GM19452 (cell line): ENCODE measurements at regions not wholly inside any gene's neighbourhood (a gene's known extent, or its start where the extent isn't known, plus 50 kb on each side); places are given as distances from the start of the nearest gene placed in this dataset.

Source experiments
- ATAC-seq: cut with Tn5 transposase; IDR thresholded peaks from one replicate; pipeline ENCODE4 v1.9.1; 2021; ENCODE audit not compliant: unreplicated experiment

- ATAC-seq, result no peak
Measured at GRCh38 chr2:67462738-67463496, 65.8 kb downstream of the ETAA1 start.

- no peak for ATAC-seq
Measured at GRCh38 chr2:67463810-67464209, 66.7 kb downstream of the ETAA1 start.

- no peak for ATAC-seq
Measured at GRCh38 chr2:67465623-67466022, 68.5 kb downstream of the ETAA1 start.

- no peak for ATAC-seq
Measured at GRCh38 chr2:67466734-67467133, 69.6 kb downstream of the ETAA1 start.

GRCh38 chr2:67471681-67472080 is 74.5 kb downstream of the ETAA1 start:
- ATAC-seq, result no peak

- no peak for ATAC-seq
Measured at GRCh38 chr2:67476809-67477790, 80.0 kb downstream of the ETAA1 start.

GRCh38 chr2:67479261-67479660 is 82.1 kb downstream of the ETAA1 start:
- no peak for ATAC-seq

- no peak for ATAC-seq
Measured at GRCh38 chr2:67485431-67485830, 88.3 kb downstream of the ETAA1 start.

- no peak for ATAC-seq
Measured at GRCh38 chr2:67486041-67486796, 89.1 kb downstream of the ETAA1 start.

GRCh38 chr2:67487993-67488392 is 90.9 kb downstream of the ETAA1 start:
- no peak for ATAC-seq

- no peak for ATAC-seq
Measured at GRCh38 chr2:67489396-67489795, 92.3 kb downstream of the ETAA1 start.

GRCh38 chr2:67498931-67499330 is 101.8 kb downstream of the ETAA1 start:
- ATAC-seq, result no peak

- ATAC-seq, result no peak
Measured at GRCh38 chr2:67499989-67500388, 102.9 kb downstream of the ETAA1 start.

- no peak for ATAC-seq
Measured at GRCh38 chr2:67500541-67500940, 103.4 kb downstream of the ETAA1 start.

- ATAC-seq, result no peak
Measured at GRCh38 chr2:67502346-67503065, 105.4 kb downstream of the ETAA1 start.

- ATAC-seq, result no peak
Measured at GRCh38 chr2:67503066-67503795, 106.1 kb downstream of the ETAA1 start.

GRCh38 chr2:67510745-67511144 is 113.6 kb downstream of the ETAA1 start:
- no peak for ATAC-seq

GRCh38 chr2:67514515-67514914 is 117.4 kb downstream of the ETAA1 start:
- ATAC-seq, result no peak

- ATAC-seq, result no peak
Measured at GRCh38 chr2:67515056-67515455, 117.9 kb downstream of the ETAA1 start.

GRCh38 chr2:67515538-67515937 is 118.4 kb downstream of the ETAA1 start:
- no peak for ATAC-seq
